Sigmoid colon (tissue), 6 donors: ENCODE measurements at regions not wholly inside any gene's neighbourhood (a gene's known extent, or its start where the extent isn't known, plus 50 kb on each side); places are given as distances from the start of the nearest gene placed in this dataset.

ENCODE experiments used
- DNase-seq: peaks from one replicate; pipeline ENCODE4 v3.0.0-alpha.2; 2019
- H3K27ac ChIP-seq, 4 donors: fragments of 200-600 bp; sonication (generic); one replicate each; pipeline ENCODE4 v1.5.1; 2016 to 2019; ENCODE audit warnings: mild to moderate bottlenecking in 1 of 4
- H3K27me3 ChIP-seq, 3 donors: fragments of 200-600 bp; sonication (generic); one replicate each; pipeline ENCODE4 v1.5.1; 2019; ENCODE audit warnings: mild to moderate bottlenecking in 1 of 3
- H3K36me3 ChIP-seq, 4 donors: fragments of 200-600 bp; sonication (generic); one replicate each; pipeline ENCODE4 v1.5.1; 2016 to 2019
- H3K4me1 ChIP-seq, 4 donors: fragments of 200-600 bp; sonication (generic); one replicate each; pipeline ENCODE4 v1.5.1; 2017 to 2019
- H3K4me3 ChIP-seq, 4 donors: fragments of 200-600 bp; sonication (generic); one replicate each; pipeline ENCODE4 v1.5.1; 2017 to 2019; ENCODE audit warnings: mild to moderate bottlenecking in 2 of 4, moderate library complexity in 1 of 4
- H3K9me3 ChIP-seq, 4 donors: fragments of 200-600 bp in 3 of 4; sonication (generic) in 3 of 4; one replicate each; pipeline versions ENCODE4 v1.5.1 to v1.6.1; 2013 to 2019
- CTCF ChIP-seq, 4 experiments: fragments of 450-650 bp in 3 of 4; fragments of 200-600 bp in 1 of 4; IDR thresholded peaks; one replicate each; pipeline ENCODE4 v1.5.1; 2016 to 2019; ENCODE audit warnings: antibody characterized with exemption in 4 of 4, mild to moderate bottlenecking in 3 of 4, moderate library complexity in 2 of 4
- EP300 ChIP-seq, 4 donors: sonication (generic); formaldehyde crosslinking; IDR thresholded peaks; one replicate each; pipeline ENCODE4 v1.6.1; 2017; ENCODE audit warnings: antibody characterized with exemption in 4 of 4
- POLR2A ChIP-seq, 2 donors: fragments of 450-650 bp; IDR thresholded peaks; one replicate each; pipeline ENCODE4 v1.6.1; 2016; ENCODE audit warnings: antibody characterized with exemption in 2 of 2, mild to moderate bottlenecking in 2 of 2, moderate library complexity in 2 of 2
- POLR2AphosphoS5 ChIP-seq, 4 donors: sonication (generic); formaldehyde crosslinking; IDR thresholded peaks; one replicate each; pipeline ENCODE4 v1.6.1; 2017; ENCODE audit warnings: antibody characterized with exemption in 4 of 4
- WGBS, 2 donors: extraction: QIAGEN DNeasy Blood & Tissue Kit; methylation state at CpG; one replicate each; pipeline ENCODE4 v1.1.7; 2013; 5-methylcytosine and 5-hydroxymethylcytosine counted together
- intact Hi-C: fragments of 100-400 bp; cut with DNase I; formaldehyde crosslinking; loops from one replicate; pipeline ENCODE4 v1.15.1; 2023
- donor health status: healthy with polysubstance abuse.
- donor health status: healthy.

GRCh38 chr10:44723619-44724325 lies 187.4 kb upstream of the TMEM72 start:
- peaks cover 0 to 13% (median 0%) of the 10 kb centered on the region in 4 donors for H3K4me1 ChIP-seq
- no peaks in the 10 kb centered on the region for H3K36me3 ChIP-seq
- H3K4me3 ChIP-seq: no peak overlapping the region
- TF ChIP-seq POLR2AphosphoS5 (IDR thresholded peaks at IDR 0.05) (no peak), EP300 (IDR thresholded peaks at IDR 0.05) (no peak), POLR2A (IDR thresholded peaks at IDR 0.05) (no peak), CTCF (IDR thresholded peaks at IDR 0.05) (no peak)
- peaks cover 0 to 2% (median 0%) of the 10 kb centered on the region in 4 donors for H3K9me3 ChIP-seq
- intact Hi-C loops: no loop called here
- H3K27ac ChIP-seq: no peak overlapping the region
- peak; percentile 76 for DNase-seq
- WGBS, 2 donors: 75 to 81% methylated on average over 7 of the region's 7 CpGs
- H3K27me3 ChIP-seq: no peaks in the 10 kb centered on the region

DNA sequence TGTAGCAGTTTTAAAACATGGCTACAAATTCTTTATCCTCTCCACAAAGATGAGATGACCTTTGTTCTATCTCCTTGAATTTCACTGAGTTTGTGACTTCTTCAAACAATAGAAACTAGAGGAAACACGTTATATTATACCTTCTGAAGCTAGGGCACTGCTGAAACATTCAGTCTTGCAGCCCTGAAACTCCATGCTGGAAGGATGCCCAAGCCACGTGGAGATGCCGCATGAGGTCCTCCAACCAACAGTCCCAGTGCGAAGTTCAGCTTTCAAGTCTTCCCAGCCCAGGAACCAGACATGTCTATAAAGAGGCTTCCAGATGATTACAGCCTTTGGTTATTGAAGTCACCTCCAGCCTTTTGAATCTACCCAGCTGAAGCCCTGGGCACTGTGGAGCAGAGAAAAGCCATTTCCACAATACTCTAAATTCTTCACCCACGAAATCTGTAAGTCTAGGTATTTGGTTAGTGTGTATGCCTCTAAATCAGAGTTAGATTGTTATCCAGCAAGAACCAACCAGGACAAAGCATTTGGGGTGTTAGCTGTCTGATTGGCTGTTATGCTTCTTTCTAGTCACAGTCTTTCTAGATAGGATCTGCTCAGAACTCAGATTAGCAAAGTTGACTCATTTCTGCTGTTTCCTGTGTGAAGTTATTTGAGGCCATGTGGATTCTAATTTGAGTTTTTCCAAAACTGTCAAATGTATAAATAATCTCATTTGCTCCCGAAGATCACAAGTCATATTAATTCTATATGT lies 186.5 kb upstream of the TMEM72 start:
- 63 to 66% methylated on average over 6 of the region's 6 CpGs for WGBS, 2 donors
- Histone ChIP-seq H3K27me3 (no peaks in the 10 kb centered on the region), H3K4me3 (no peak overlapping the region), H3K4me1 (peaks cover 0 to 13% (median 0%) of the 10 kb centered on the region in 4 donors), H3K9me3 (peaks cover 0 to 2% (median 0%) of the 10 kb centered on the region in 4 donors), H3K27ac (no peak overlapping the region), H3K36me3 (no peaks in the 10 kb centered on the region)
- TF ChIP-seq POLR2A (IDR thresholded peaks at IDR 0.05): no peak
- no peak for TF ChIP-seq POLR2AphosphoS5 (IDR thresholded peaks at IDR 0.05)
- no peak for DNase-seq
- intact Hi-C loops: no loop called here

DNA sequence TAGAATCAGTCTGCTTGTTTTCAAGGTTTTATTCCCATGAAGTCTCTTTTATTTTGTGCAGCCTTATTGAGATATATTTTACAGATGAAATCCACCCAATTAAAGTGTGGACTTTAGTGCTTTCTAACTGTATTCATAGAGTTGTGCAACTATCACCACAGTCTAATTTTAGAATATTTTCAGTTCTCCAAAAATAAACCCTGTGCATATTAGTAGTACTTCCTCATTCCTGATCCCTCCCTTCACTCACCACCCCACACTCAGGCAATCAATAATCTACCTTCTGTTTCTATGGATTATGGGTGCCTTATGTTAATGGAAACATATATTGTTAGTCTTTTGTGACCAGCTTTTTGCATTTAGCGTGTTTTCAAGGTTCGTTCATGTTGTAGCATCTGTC lies 185.7 kb upstream of the TMEM72 start:
- no peak for DNase-seq
- intact Hi-C loops: no loop called here
- no peak overlapping the region for H3K27ac ChIP-seq

GRCh38 chr10:44731283-44731682 lies 179.9 kb upstream of the TMEM72 start:
- Histone ChIP-seq H3K27ac (no peak overlapping the region), H3K27me3 (no peaks in the 10 kb centered on the region), H3K9me3 (peaks cover 0 to 2% (median 0%) of the 10 kb centered on the region in 4 donors), H3K4me3 (no peak overlapping the region), H3K36me3 (no peaks in the 10 kb centered on the region), H3K4me1 (no peaks in the 10 kb centered on the region)
- TF ChIP-seq POLR2A (IDR thresholded peaks at IDR 0.05): no peak
- no peak for TF ChIP-seq EP300 (IDR thresholded peaks at IDR 0.05)
- no peak for TF ChIP-seq POLR2AphosphoS5 (IDR thresholded peaks at IDR 0.05)
- TF ChIP-seq CTCF (IDR thresholded peaks at IDR 0.05): no peak
- intact Hi-C loops: no loop called here
- WGBS, 2 donors: 80 to 81% methylated on average over 2 of the region's 2 CpGs
- no peak for DNase-seq

More for the DNA sequence above, 185.7 kb upstream of the TMEM72 start:
- peaks cover 0 to 2% (median 0%) of the 10 kb centered on the region in 4 donors for H3K9me3 ChIP-seq
- H3K27me3 ChIP-seq: no peaks in the 10 kb centered on the region
- H3K4me1 ChIP-seq: peaks cover 0 to 13% (median 0%) of the 10 kb centered on the region in 4 donors
- H3K36me3 ChIP-seq: no peaks in the 10 kb centered on the region
- TF ChIP-seq POLR2AphosphoS5 (IDR thresholded peaks at IDR 0.05): peak in 1 of 4 donors; percentile 18
- no peak for TF ChIP-seq CTCF (IDR thresholded peaks at IDR 0.05)
- no peak for TF ChIP-seq EP300 (IDR thresholded peaks at IDR 0.05)
- no peak for TF ChIP-seq POLR2A (IDR thresholded peaks at IDR 0.05)
- no peak overlapping the region for H3K4me3 ChIP-seq
- WGBS, 2 donors: 90 to 93% methylated on average over 2 of the region's 2 CpGs
